GM12878 (cell line): ENCODE measurements at regions not wholly inside any gene's neighbourhood (a gene's known extent, or its start where the extent isn't known, plus 50 kb on each side); places are given as distances from the start of the nearest gene placed in this dataset.

Source experiments
- CHD1 ChIP-seq: IDR thresholded peaks from 2 replicates; pipeline ENCODE4 v1.6.1; 2012; ENCODE audit warnings: low read depth, low read length, improper control_type of control experiment
- CTCF ChIP-seq, 3 experiments: IDR thresholded peaks in 2 of 3; conservative IDR thresholded peaks in 1 of 3; 2 replicates each; pipeline ENCODE4 v1.5.1; 2011; ENCODE audit warnings: low read depth in 3 of 3, low read length in 3 of 3, mild to moderate bottlenecking in 3 of 3, control low read depth in 2 of 3, moderate library complexity in 2 of 3, inconsistent platforms in 1 of 3, mixed read lengths in 1 of 3; ENCODE audit not compliant: control insufficient read depth in 2 of 3, insufficient read depth in 1 of 3; ENCODE audit errors: extremely low read depth in 1 of 3
- E2F4 ChIP-seq: IDR thresholded peaks from 2 replicates; pipeline ENCODE4 v1.6.1; 2012; ENCODE audit warnings: low read depth, low read length, improper control_type of control experiment
- ELK1 ChIP-seq: IDR thresholded peaks from 2 replicates; pipeline ENCODE4 v1.6.1; 2012; ENCODE audit warnings: low read depth, low read length, improper control_type of control experiment
- POLR2AphosphoS2 ChIP-seq: IDR thresholded peaks from 2 replicates; pipeline ENCODE4 v1.6.1; 2011; ENCODE audit warnings: low read depth, mild to moderate bottlenecking, low read length, improper control_type of control experiment, moderate library complexity
- TCF12 ChIP-seq: IDR thresholded peaks from 2 replicates; pipeline ENCODE4 v1.6.1; 2011; ENCODE audit warnings: low read depth, mild to moderate bottlenecking, low read length
- ZBTB33 ChIP-seq: fragments of 450-650 bp; IDR thresholded peaks from 2 replicates; pipeline ENCODE4 v1.6.1; 2017; ENCODE audit warnings: mild to moderate bottlenecking
- ZBTB40 ChIP-seq: fragments of 450-650 bp; IDR thresholded peaks from 2 replicates; pipeline ENCODE4 v1.6.1; 2016; ENCODE audit warnings: mild to moderate bottlenecking, moderate library complexity, borderline replicate concordance

GRCh38 chr1:188170411-188170810, 1341.7 kb downstream of the PLA2G4A start:
- TF ChIP-seq CTCF (IDR thresholded peaks at IDR 0.05 in 2 of 3, conservative IDR thresholded peaks at IDR 0.05 in 1 of 3; ENCODE audit: control insufficient read depth in 2 of 3, extremely low read depth in 1 of 3, insufficient read depth in 1 of 3, low read depth in 3 of 3, low read length in 3 of 3): no peak
- TF ChIP-seq TCF12: no peak
- TF ChIP-seq ELK1: no peak
- TF ChIP-seq E2F4: no peak
- TF ChIP-seq POLR2AphosphoS2: no peak
- TF ChIP-seq ZBTB40: no peak
- TF ChIP-seq CHD1: no peak
- TF ChIP-seq ZBTB33: no peak
